IMR-90 (cell line): ENCODE measurements at regions not wholly inside any gene's neighbourhood (a gene's known extent, or its start where the extent isn't known, plus 50 kb on each side); places are given as distances from the start of the nearest gene placed in this dataset.

ENCODE experiments used
- ATAC-seq: fragments of 200-7000 bp; cut with Tn5 transposase; 2 replicates; pipeline ENCODE4 v1.9.1; 2020; ENCODE audit warnings: low read depth, mild to moderate bottlenecking, moderate library complexity
- BruUV-seq: library from RNA; stranded (reverse); fragments of 400-500 nt; replicated peaks from 2 replicates; lab custom pipeline; 2021; lab: Mats Ljungman, UMichigan
- CTCF ChIA-PET: fragments of 300-600 bp; formaldehyde crosslinking; extraction: SDS; loops from one replicate; lab custom pipeline; 2021; ENCODE audit warnings: antibody characterized with exemption; lab: Yijun Ruan, JAX
- POLR2A ChIA-PET: fragments of 300-600 bp; sonication (Branson Sonifier 250); formaldehyde crosslinking; loops from one replicate; lab custom pipeline; 2022; ENCODE audit warnings: antibody characterized with exemption; ENCODE audit not compliant: unreplicated experiment; lab: Charles Lee
- DNase-seq: peaks from one replicate; pipeline ENCODE4 v3.0.0; 2013
- H2AFZ ChIP-seq: replicated peaks from 2 replicates; pipeline ENCODE3; 2013; ENCODE audit warnings: low read length, mild to moderate bottlenecking; ENCODE audit not compliant: poor library complexity
- H2AK5ac ChIP-seq: 2 replicates; pipeline ENCODE4 v1.6.1; 2013; ENCODE audit warnings: low read depth, low read length, inconsistent platforms
- H2AK9ac ChIP-seq: replicated peaks from 2 replicates; pipeline ENCODE3; 2013; ENCODE audit warnings: mild to moderate bottlenecking, low read depth, low read length, moderate library complexity; ENCODE audit not compliant: poor library complexity
- H2BK120ac ChIP-seq: 2 replicates; pipeline ENCODE4 v1.6.1; 2013; ENCODE audit warnings: low read depth, low read length, inconsistent platforms
- H2BK15ac ChIP-seq: 3 replicates; pipeline ENCODE4 v1.6.1; 2013; ENCODE audit warnings: low read depth, low read length, inconsistent platforms
- H2BK20ac ChIP-seq: 2 replicates; pipeline ENCODE4 v1.6.1; 2013; ENCODE audit warnings: low read depth, mild to moderate bottlenecking, inconsistent platforms, low read length, moderate library complexity
- H2BK5ac ChIP-seq: 2 replicates; pipeline ENCODE4 v1.6.1; 2013; ENCODE audit warnings: mild to moderate bottlenecking, low read depth, low read length, inconsistent platforms; ENCODE audit not compliant: poor library complexity, severe bottlenecking
- H3K14ac ChIP-seq: replicated peaks from 2 replicates; pipeline ENCODE4 v1.6.1; 2013; ENCODE audit warnings: low read depth, low read length, inconsistent platforms
- H3K18ac ChIP-seq: 2 replicates; pipeline ENCODE4 v1.6.1; 2013; ENCODE audit warnings: low read depth, low read length, control low read depth
- H3K23ac ChIP-seq: 2 replicates; pipeline ENCODE4 v1.6.1; 2013; ENCODE audit warnings: low read depth, low read length, inconsistent platforms
- H3K27ac ChIP-seq: 2 replicates; pipeline ENCODE4 v1.5.1; 2013; ENCODE audit warnings: mild to moderate bottlenecking, control low read depth, low read length; ENCODE audit not compliant: insufficient read depth
- H3K27me3 ChIP-seq: 2 replicates; pipeline ENCODE4 v1.6.1; 2013; ENCODE audit warnings: low read length; ENCODE audit not compliant: control insufficient read depth, insufficient read depth
- H3K36me3 ChIP-seq: 2 replicates; pipeline ENCODE4 v1.6.1; 2013; ENCODE audit warnings: low read length, mixed read lengths; ENCODE audit not compliant: control insufficient read depth, insufficient read depth
- H3K4ac ChIP-seq: 2 replicates; pipeline ENCODE4 v1.6.1; 2013; ENCODE audit warnings: low read depth, low read length, inconsistent platforms
- H3K4me1 ChIP-seq: 2 replicates; pipeline ENCODE4 v1.6.1; 2013; ENCODE audit warnings: low read length, mixed read lengths; ENCODE audit not compliant: control insufficient read depth, insufficient read depth
- H3K4me2 ChIP-seq: 2 replicates; pipeline ENCODE4 v1.6.1; 2013; ENCODE audit warnings: low read depth, mild to moderate bottlenecking, control low read depth, low read length, moderate library complexity
- H3K4me3 ChIP-seq: 2 replicates; pipeline ENCODE4 v1.5.1; 2013; ENCODE audit warnings: low read depth, mild to moderate bottlenecking, control low read depth, low read length, moderate library complexity; ENCODE audit not compliant: insufficient read depth
- H3K56ac ChIP-seq: 2 replicates; pipeline ENCODE4 v1.6.1; 2013; ENCODE audit warnings: low read length, inconsistent platforms; ENCODE audit not compliant: insufficient read depth; ENCODE audit errors: extremely low read depth
- H3K79me1 ChIP-seq, 2 experiments: 2 replicates each; pipeline ENCODE4 v1.6.1; 2013; ENCODE audit warnings: low read length in 2 of 2, inconsistent platforms in 1 of 2, low read depth in 1 of 2
- H3K9ac ChIP-seq: 2 replicates; pipeline ENCODE4 v1.6.1; 2013; ENCODE audit warnings: low read depth, low read length, control low read depth
- H3K9me1 ChIP-seq: 2 replicates; pipeline ENCODE4 v1.6.1; 2013; ENCODE audit warnings: low read length, inconsistent platforms; ENCODE audit not compliant: insufficient read depth
- H3K9me3 ChIP-seq: 2 replicates; pipeline ENCODE4 v1.6.1; 2013; ENCODE audit warnings: low read length; ENCODE audit not compliant: control insufficient read depth, insufficient read depth
- H4K20me1 ChIP-seq: 2 replicates; pipeline ENCODE4 v1.6.1; 2013; ENCODE audit warnings: low read length, inconsistent platforms; ENCODE audit not compliant: insufficient read depth
- H4K5ac ChIP-seq: 2 replicates; pipeline ENCODE4 v1.6.1; 2013; ENCODE audit warnings: mild to moderate bottlenecking, low read depth, low read length, control low read depth
- H4K8ac ChIP-seq, 2 experiments: 2 replicates each; pipeline ENCODE4 v1.6.1; 2013; ENCODE audit warnings: low read depth in 2 of 2, low read length in 2 of 2, control low read depth in 1 of 2, inconsistent platforms in 1 of 2
- H4K91ac ChIP-seq: 2 replicates; pipeline ENCODE4 v1.6.1; 2013; ENCODE audit warnings: low read depth, low read length, inconsistent platforms; ENCODE audit not compliant: insufficient read depth
- BHLHE40 ChIP-seq: fragments of 150-350 bp; IDR thresholded peaks from 2 replicates; pipeline ENCODE4 v1.6.1; 2016; ENCODE audit warnings: mild to moderate bottlenecking, low read depth, low read length
- CEBPB ChIP-seq: IDR thresholded peaks from 2 replicates; pipeline ENCODE4 v1.6.1; 2012; ENCODE audit warnings: low read depth, low read length, improper control_type of control experiment
- CHD1 ChIP-seq: IDR thresholded peaks from 2 replicates; pipeline ENCODE4 v1.6.1; 2012; ENCODE audit warnings: low read depth, low read length, improper control_type of control experiment
- FOS ChIP-seq: fragments of 150-350 bp; IDR thresholded peaks from 2 replicates; pipeline ENCODE4 v1.6.1; 2016; ENCODE audit warnings: low read depth, low read length
- MAFK ChIP-seq: IDR thresholded peaks from 2 replicates; pipeline ENCODE4 v1.6.1; 2012; ENCODE audit warnings: low read depth, low read length, improper control_type of control experiment
- MAZ ChIP-seq: IDR thresholded peaks from 2 replicates; pipeline ENCODE4 v1.6.1; 2012; ENCODE audit warnings: low read depth, mild to moderate bottlenecking, low read length, improper control_type of control experiment, moderate library complexity, borderline replicate concordance
- MXI1 ChIP-seq: IDR thresholded peaks from 2 replicates; pipeline ENCODE4 v1.6.1; 2012; ENCODE audit warnings: low read depth, mild to moderate bottlenecking, low read length, moderate library complexity, borderline replicate concordance
- NFE2L2 ChIP-seq: fragments of 150-350 bp; IDR thresholded peaks from 2 replicates; pipeline ENCODE4 v1.6.1; 2016; ENCODE audit warnings: low read depth, mild to moderate bottlenecking, low read length
- POLR2A ChIP-seq: IDR thresholded peaks from 2 replicates; pipeline ENCODE4 v1.6.1; 2012; ENCODE audit warnings: mild to moderate bottlenecking, low read depth, low read length
- RAD21 ChIP-seq: IDR thresholded peaks from 2 replicates; pipeline ENCODE4 v1.6.1; 2012; ENCODE audit warnings: low read length, improper control_type of control experiment
- RCOR1 ChIP-seq: IDR thresholded peaks from 2 replicates; pipeline ENCODE4 v1.6.1; 2012; ENCODE audit warnings: mild to moderate bottlenecking, low read length, improper control_type of control experiment; ENCODE audit not compliant: insufficient replicate concordance
- RFX5 ChIP-seq: IDR thresholded peaks from 2 replicates; pipeline ENCODE4 v1.8.0; 2012; ENCODE audit warnings: low read depth, mild to moderate bottlenecking, low read length, moderate library complexity
- SMC3 ChIP-seq: fragments of 150-350 bp; IDR thresholded peaks from 2 replicates; pipeline ENCODE4 v1.6.1; 2016; ENCODE audit warnings: low read depth, mild to moderate bottlenecking, antibody characterized with exemption, low read length, moderate library complexity
- WGBS, 2 experiments: methylation state at CpG; one replicate each; pipeline versions ENCODE4 v1.1.5 to v1.1.7; 2013; ENCODE audit warnings: missing lambda C conversion rate in 2 of 2; ENCODE audit not compliant: insufficient read length in 1 of 2; ENCODE audit errors: extremely low coverage in 2 of 2; 5-methylcytosine and 5-hydroxymethylcytosine counted together
- dilution Hi-C: fragments of 300-500 bp; cut with HindIII; formaldehyde crosslinking; loops from one replicate; pipeline ENCODE4 v1.14.3; 2018; ENCODE audit warnings: low sequenced_read_pairs; ENCODE audit not compliant: unreplicated experiment
- in situ Hi-C: fragments of 300-500 bp; cut with MboI; formaldehyde crosslinking; loops from 3 replicates; pipeline ENCODE4 v1.14.3; 2019; ENCODE audit warnings: low sequenced_read_pairs, inconsistent platforms, mixed read lengths
- intact Hi-C: fragments of 100-400 bp; cut with micrococcal nuclease; formaldehyde crosslinking; loops from 2 replicates; pipeline ENCODE4 v1.10.0; 2022
- TF ChIP-seq, protein P1 (sequence below): conservative IDR thresholded peaks from 2 replicates; pipeline ENCODE4 v1.5.1; 2012; ENCODE audit warnings: mild to moderate bottlenecking, low read depth, low read length, improper control_type of control experiment
- TF ChIP-seq, protein P2 (sequence below): fragments of 150-350 bp; IDR thresholded peaks from 2 replicates; pipeline ENCODE4 v1.6.1; 2017; ENCODE audit warnings: mild to moderate bottlenecking, antibody characterized with exemption, low read length, low read depth
- TF ChIP-seq, protein P3 (sequence below): fragments of 150-350 bp; IDR thresholded peaks from 2 replicates; pipeline ENCODE4 v1.6.1; 2016; ENCODE audit warnings: low read depth, mild to moderate bottlenecking, low read length, moderate library complexity, borderline replicate concordance

DNA sequence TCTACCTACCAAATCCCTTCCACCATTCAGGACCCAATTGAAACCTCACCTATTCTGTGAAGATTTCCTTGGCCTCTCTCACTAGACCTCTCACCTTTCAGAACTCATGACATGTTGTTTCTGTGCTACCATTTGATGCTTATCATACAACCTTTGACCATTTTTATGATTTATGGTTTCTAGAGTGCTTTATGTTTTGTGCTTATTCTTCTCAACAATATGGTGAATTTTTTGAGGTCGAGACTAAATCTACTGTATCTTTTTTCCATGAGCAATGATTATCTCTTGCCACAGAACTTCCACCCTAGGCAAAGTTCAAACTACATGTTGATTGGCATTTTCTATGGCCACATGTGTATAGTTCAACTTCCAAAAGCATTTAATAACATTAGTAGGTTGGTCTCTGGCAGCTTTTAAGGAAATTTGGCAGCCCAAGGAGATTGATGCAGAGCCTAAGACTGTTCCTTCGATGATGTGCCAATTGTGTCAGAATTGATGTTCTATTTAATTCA, 84.9 kb downstream of the OLIG3 start:
- Histone ChIP-seq H3K18ac (no peak overlapping the region), H2AK5ac (no peak overlapping the region), H3K4me1 (no peaks in the 10 kb centered on the region), H3K27me3 (peaks cover 10% of the 10 kb centered on the region), H3K4me2 (no peak overlapping the region), H4K8ac (no peak overlapping the region), H3K9ac (no peak overlapping the region), H3K9me1 (no peaks in the 10 kb centered on the region), H2BK120ac (no peak overlapping the region), H2BK15ac (no peak overlapping the region), H4K5ac (no peak overlapping the region), H2BK20ac (no peak overlapping the region), H3K4me3 (no peak overlapping the region), H3K27ac (no peak overlapping the region), H3K23ac (no peak overlapping the region), H4K91ac (no peak overlapping the region), H2AFZ (no peak overlapping the region), H3K56ac (no peak overlapping the region), H3K79me1 (no peaks in the 10 kb centered on the region), H4K20me1 (no peaks in the 10 kb centered on the region), H3K4ac (no peak overlapping the region), H2AK9ac (no peak overlapping the region), H3K14ac (no peak overlapping the region), H3K36me3 (no peaks in the 10 kb centered on the region), H3K9me3 (no peaks in the 10 kb centered on the region), H2BK5ac (no peak overlapping the region)
- TF ChIP-seq POLR2A, result no peak
- no peak for TF ChIP-seq FOS
- no peak for TF ChIP-seq CHD1
- no peak for TF ChIP-seq MAFK
- TF ChIP-seq BHLHE40, result no peak
- TF ChIP-seq, protein P1, sequence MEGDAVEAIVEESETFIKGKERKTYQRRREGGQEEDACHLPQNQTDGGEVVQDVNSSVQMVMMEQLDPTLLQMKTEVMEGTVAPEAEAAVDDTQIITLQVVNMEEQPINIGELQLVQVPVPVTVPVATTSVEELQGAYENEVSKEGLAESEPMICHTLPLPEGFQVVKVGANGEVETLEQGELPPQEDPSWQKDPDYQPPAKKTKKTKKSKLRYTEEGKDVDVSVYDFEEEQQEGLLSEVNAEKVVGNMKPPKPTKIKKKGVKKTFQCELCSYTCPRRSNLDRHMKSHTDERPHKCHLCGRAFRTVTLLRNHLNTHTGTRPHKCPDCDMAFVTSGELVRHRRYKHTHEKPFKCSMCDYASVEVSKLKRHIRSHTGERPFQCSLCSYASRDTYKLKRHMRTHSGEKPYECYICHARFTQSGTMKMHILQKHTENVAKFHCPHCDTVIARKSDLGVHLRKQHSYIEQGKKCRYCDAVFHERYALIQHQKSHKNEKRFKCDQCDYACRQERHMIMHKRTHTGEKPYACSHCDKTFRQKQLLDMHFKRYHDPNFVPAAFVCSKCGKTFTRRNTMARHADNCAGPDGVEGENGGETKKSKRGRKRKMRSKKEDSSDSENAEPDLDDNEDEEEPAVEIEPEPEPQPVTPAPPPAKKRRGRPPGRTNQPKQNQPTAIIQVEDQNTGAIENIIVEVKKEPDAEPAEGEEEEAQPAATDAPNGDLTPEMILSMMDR, result no peak
- no peak for TF ChIP-seq RAD21
- TF ChIP-seq MAZ, result no peak
- TF ChIP-seq, protein P2, sequence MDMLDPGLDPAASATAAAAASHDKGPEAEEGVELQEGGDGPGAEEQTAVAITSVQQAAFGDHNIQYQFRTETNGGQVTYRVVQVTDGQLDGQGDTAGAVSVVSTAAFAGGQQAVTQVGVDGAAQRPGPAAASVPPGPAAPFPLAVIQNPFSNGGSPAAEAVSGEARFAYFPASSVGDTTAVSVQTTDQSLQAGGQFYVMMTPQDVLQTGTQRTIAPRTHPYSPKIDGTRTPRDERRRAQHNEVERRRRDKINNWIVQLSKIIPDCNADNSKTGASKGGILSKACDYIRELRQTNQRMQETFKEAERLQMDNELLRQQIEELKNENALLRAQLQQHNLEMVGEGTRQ, result no peak
- TF ChIP-seq SMC3, result no peak
- TF ChIP-seq, protein P3, sequence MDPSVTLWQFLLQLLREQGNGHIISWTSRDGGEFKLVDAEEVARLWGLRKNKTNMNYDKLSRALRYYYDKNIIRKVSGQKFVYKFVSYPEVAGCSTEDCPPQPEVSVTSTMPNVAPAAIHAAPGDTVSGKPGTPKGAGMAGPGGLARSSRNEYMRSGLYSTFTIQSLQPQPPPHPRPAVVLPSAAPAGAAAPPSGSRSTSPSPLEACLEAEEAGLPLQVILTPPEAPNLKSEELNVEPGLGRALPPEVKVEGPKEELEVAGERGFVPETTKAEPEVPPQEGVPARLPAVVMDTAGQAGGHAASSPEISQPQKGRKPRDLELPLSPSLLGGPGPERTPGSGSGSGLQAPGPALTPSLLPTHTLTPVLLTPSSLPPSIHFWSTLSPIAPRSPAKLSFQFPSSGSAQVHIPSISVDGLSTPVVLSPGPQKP, result no peak
- no peak for TF ChIP-seq CEBPB
- no peak for TF ChIP-seq NFE2L2
- no peak for TF ChIP-seq RFX5
- TF ChIP-seq MXI1, result no peak
- no peak for TF ChIP-seq RCOR1
- WGBS, 2 experiments, result no CpG with 5 or more reads among the region's 2 CpGs
- ChIA-PET POLR2A (no interaction called here), CTCF (no interaction called here)
- dilution Hi-C loops (no loop called here), in situ Hi-C loops (no loop called here), intact Hi-C loops (no loop called here)
- no peak for DNase-seq
- BruUV-seq, result no TSS peak
- no peak for ATAC-seq
